GM18507 (cell line): ENCODE measurements at regions not wholly inside any gene's neighbourhood (a gene's known extent, or its start where the extent isn't known, plus 50 kb on each side); places are given as distances from the start of the nearest gene placed in this dataset.
"Not testable (repeated sequence)": the region's sequence is repeated elsewhere in the genome, so short reads cannot be mapped to it uniquely, and the experiment has no call there.

ENCODE experiments used
- DNase-seq: peaks from one replicate; pipeline ENCODE4 v3.0.0; 2011; ENCODE audit warnings: low read depth; ENCODE audit not compliant: insufficient read length; ENCODE audit errors: extremely low spot score
- FAIRE-seq: peaks from 2 replicates; lab custom pipeline; 2011; peaks lifted over from hg19 to GRCh38; lab: Jason Lieb, UNC

DNA sequence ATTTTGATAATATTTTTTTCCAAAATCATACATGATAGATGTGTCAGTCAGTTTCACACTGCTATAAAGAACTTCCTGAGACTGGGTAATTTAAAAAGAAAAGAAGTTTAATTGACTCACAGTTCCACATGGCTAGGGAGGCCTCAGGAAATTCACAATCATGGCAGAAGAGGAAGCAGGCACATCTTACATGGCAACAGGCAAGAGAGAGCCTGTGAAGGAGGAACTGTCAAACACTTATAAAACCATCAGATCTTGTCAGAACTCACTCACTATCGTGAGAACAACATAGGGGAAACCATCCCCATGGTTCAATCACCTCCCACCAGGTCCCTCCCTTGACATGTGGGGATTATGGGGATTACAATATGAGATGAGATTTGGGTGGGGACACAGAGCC, 201.5 kb upstream of the EDNRB start:
- FAIRE-seq, result not testable (repeated sequence)

DNA sequence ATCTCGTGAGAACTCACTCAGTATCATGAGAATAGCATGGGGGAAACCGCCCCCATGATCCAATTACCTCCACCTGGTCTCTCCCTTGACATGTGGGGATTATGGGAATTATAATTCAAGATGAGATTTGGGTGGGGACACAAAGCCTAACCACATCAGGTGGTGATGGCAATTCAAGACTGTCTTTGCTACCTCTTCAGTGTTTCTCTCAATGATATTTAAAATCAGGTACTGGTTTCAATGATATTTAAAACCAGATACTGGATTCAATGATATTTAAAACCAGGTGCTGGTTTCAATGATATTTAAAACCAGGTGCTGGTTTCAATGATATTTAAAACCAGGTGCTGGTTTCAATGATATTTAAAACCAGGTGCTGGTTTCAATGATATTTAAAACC, 198.4 kb upstream of the EDNRB start:
- FAIRE-seq, DNase-seq: not testable (repeated sequence)

More for the DNA sequence above, 201.5 kb upstream of the EDNRB start:
- not testable (repeated sequence) for DNase-seq

DNA sequence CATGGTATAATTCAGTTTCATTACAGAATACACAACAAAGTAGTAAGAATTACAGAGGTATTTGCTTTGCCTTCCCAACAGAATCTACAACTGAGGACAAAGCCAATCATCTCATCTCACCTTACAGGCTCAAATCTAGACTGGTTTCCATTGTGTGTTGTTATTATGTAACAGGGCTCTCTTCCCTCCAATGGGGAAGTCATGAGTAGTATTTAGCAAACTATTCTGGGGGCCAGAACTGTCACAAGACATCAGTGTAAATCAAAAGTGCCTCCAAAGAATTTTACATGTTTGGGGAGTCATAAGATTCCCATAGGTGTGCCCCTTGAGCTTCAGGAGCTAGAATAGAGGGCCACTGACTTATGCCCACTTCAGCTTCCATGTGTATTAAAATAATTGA, 187.0 kb upstream of the EDNRB start:
- FAIRE-seq (no peak), DNase-seq (no peak)

DNA sequence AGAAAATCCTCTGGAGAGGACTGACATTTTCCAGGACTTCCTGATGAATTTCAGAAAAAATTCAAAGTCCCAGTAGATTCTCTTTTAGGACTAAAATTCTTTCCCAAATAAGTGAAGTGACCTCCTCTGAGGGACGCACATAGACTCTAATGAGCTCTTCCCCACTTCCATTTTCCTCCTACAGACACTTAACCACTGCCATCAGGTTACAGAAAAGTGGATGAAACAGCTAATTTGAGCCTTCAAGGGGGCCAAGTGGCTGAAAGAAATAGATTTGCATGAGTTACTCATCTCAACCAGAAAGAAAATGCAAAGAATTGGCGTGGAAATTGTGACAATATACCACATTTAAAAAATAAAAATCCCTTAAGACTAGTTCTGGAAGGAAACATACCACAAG, 185.3 kb upstream of the EDNRB start:
- no peak for DNase-seq
- no peak for FAIRE-seq

DNA sequence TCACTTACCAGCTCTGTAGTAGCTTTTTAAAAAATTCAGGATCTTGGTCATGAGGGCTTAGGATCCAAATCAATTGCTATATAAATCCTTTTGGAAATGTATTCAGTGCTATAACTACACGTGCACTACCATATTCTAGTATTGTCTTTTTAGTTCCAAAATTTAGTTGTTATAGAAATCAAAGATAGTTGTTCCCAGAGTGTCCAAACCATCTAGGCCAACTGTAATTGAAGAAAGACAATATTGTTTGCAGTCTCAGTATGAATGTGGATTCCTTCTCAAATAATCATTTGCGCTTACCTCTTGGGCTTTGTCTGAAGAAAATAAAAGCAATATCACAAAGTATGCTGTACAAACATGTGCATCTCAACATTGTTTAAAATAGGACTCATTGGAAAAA, 184.1 kb upstream of the EDNRB start:
- FAIRE-seq, result no peak
- DNase-seq, result no peak

DNA sequence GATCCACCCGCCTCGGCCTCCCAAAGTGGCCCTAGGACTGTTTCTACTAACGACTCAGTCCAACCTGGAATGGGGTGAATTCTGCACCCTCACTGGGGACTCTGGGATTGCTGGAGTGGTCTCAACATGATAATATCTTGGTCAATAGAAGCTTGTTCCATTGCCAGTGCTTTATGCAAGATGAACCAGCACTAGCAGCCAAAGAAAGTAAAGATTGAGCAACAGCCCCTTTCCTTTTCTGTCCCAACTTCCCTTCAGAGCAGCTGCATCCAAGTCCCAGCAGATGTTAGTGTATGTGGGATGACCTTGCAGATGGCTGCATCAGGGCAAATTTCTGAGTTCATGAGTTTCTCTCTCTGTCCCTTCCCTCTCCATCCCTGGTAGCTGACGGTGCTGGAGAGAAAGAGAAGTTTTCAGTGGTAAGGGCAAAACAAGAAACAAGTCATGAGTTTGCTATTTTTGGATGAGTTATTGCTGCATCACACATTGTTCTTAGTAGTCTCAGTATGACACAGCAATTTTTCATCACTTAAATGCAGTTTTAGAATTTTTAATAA, 183.6 kb upstream of the EDNRB start:
- no peak for FAIRE-seq
- DNase-seq, result no peak

DNA sequence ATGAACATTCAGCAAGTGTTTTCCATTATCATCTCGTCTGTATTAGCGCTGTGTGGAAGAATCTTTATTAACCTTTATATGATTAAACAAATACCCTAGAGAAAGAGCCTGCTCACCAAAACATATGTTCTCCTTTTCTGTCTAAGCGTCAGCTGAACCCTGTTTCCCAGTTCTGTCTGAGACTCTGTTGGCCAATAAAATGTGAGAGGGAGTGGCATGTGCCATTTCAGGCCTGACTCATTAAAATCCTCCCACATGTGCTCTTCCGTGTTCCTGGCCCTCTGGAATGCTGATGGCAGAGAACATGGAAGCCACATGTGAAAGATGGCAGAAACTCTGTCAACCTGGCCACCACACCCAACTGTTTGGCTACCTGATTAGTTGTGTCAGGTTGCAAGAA, 181.9 kb upstream of the EDNRB start:
- FAIRE-seq (no peak), DNase-seq (no peak)

DNA sequence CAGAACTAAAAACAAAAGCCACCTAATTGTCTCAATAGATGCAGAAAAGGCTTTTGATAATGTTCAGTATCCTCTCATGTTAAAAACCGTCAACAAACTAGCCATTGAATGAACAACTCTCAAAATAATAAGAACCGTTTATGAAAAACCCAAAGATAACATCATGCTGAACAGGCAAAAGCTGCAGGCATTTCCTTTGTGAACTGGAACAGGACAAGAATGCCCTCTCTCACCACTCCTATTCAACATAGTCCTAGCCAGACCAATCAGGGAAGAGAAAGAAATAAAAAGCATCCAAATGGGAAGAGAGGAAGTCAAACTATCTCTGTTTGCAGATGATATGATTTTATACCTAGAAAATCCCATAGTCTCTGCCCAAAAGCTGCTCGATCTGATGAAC, 179.6 kb upstream of the EDNRB start:
- DNase-seq (no peak), FAIRE-seq (no peak)

DNA sequence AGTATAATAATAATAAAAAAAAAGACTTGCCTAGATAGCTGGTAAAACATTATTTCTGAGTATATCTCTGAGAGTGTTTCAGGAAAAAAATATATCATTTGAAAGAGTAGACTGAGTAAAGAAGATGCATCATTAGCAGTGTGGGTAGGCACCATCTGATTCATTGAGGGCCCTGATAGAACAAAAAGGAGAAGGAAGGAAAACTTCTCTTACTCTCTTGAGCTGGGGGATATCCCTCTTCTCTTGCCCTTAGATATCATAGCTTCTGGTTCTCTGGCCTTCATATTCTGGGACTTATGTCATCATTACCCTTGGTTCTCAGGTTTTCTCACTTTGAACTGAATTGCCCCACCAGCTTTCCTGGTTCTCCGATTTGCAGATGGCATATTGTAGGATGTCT, 177.6 kb upstream of the EDNRB start:
- FAIRE-seq, result no peak
- no peak for DNase-seq

DNA sequence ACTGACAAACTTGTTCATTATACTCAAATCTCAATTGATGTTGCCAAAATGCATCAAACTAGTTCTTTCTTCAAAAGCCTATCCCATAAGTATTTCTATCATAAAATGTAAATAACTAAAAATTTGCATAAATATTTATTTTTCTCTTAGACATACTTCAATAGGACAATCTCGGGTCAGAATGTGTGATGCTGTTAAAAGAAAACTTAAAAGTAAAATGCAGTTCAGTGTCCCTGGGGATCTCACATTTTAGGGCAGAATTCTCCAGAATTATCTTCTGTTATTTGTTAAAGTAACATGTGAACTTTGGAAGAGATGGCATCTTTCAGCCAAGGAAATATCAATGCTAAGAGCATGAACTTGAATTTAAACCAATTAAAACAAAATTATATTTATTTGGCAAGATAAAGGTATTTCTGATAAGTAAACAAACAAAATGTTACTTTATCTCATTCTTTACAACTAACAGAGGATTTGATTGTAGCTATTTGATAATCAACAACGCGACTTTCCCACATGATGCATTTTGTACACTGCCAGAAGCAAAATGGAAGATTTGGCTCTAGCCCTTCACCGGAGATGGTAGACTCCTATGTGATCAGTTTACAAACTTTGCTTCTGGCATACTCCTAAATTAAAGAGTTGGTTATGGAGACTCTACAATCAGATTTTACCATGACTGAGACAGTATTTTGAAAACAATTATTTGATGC, 169.5 kb upstream of the EDNRB start:
- FAIRE-seq, result no peak

DNA sequence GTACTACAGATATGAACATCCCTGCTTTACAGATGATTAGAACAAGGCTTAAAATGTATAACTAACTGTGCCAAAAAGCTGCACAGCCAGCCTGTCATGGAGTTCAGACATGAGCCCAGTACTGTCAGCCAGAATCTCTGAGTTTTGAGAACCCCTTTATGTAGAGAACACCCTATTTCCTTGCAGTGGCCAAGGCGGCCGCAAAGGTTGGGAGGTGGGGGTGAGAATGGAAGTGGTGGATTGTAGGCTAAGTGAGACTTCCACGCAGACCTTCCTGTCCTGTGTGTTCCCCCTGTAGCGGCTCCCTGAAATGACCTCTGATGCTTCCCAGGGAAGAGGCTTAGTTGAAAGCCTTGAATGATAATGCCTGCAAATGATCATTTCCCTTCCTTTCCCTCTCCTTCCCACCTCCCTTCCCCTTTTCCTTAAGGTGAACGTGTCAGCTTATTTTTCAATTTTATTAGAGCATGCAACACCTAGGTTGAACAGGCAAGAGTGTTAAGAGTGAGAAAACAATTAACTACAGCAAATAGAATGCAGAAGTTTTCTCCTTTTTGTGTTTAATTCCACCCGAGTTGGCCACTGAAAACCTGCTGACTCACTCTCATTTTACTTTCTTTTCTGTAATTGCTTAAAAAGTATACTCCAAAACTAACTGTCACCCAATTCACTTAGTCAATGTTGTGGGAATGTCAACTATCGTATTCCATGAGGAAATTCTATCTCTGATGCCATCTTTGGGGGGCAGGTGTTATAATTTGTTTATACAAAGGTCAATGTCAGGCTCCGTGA, 167.0 kb upstream of the EDNRB start:
- FAIRE-seq, result no peak
- no peak for DNase-seq

More for the DNA sequence above, 169.5 kb upstream of the EDNRB start:
- no peak for DNase-seq

DNA sequence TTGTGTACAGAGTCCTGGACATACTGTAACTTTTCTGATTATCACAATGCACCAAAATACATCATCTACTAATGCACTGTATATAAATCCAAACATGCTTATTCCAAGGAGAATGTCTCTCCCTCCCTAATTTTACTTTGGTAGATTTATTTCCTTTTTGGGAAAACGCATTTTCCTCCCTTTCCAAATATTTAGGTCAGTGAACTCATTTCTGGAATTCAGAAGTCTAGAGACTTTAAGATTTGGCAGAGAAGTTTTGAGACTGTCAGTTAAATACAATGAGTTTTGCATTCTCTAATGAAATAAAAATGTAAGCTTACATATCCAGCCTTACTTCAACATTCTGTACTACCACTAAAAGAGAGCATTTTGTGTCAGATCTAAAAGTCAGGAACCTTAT, 165.8 kb upstream of the EDNRB start:
- FAIRE-seq, result no peak

DNA sequence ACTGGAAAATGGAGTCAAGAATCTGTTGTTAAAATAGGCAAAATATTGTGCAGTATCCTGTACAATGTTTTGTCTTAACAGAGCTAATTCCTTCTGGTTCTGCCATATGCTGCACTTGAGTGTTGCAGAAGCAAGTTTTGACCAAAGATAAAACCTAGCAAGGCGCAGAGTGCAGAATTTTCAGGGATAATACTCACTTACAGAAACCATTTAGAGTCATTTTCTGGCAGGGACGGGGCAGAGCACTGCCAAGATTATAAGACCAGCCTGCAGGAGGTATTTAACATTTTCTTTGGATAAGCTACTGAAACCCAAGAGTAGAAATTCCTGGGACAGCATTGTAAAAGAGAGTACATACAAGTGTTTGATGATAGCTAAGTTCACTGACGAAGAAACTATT, 159.5 kb upstream of the EDNRB start:
- FAIRE-seq, result no peak
- DNase-seq, result no peak

More for the DNA sequence above, 165.8 kb upstream of the EDNRB start:
- no peak for DNase-seq

DNA sequence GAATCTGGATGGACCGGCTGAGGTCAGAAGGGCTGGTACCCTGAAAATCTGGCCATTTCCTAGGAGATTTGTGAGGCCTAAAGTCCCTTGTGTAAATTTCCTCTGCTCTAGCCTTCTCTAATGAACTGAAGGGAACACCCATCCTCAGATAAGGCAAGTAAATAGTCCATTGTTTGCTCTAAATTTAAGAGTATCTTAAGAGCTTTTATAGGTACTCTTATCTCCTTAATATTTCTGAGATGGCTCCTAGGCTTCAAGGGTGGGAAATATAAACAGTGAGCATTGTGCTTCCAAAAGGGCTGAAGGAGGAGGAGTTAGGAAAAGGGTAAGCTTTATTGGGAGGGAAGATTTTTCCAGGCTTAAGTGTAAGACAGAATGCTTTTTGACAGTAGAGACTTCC, 148.7 kb upstream of the EDNRB start:
- DNase-seq (no peak), FAIRE-seq (no peak)

DNA sequence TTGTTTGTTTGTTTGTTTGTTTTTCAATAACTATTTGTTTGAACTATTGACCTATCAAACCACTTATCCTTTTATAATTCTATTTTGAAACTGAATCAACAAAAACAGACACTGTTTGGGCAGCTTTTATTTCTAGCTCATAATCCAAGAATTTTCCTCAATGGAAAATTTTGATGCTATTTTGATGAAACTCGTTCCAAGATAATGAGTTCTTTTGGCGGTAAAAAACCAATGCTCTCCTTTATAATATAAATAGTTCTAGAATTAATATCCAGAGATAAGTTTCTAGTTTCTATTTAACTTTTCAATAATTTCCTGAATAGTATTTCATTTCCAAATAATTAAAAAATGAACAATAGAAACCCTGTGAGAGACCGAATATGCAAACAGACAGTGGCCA, 146.5 kb upstream of the EDNRB start:
- no peak for FAIRE-seq
- DNase-seq, result no peak

DNA sequence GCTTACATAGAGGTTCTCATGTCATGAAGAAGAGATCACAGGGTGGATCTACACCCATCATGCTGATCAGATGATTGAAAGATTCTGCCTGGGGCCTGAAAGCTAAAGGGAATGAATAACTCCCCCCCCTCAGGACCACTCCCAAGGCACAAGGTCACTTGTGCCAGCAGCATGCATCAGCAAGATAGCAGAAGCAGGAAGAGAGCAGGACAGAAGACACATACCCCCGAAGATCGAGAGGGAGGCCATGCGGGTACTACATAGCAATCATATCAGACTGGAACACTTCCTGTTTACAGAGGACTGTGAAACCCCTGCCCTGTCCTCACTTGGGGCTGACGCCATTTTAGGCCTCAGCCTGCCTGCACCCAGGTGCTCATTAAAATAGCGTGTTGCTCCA, 143.2 kb upstream of the EDNRB start:
- no peak for FAIRE-seq

DNA sequence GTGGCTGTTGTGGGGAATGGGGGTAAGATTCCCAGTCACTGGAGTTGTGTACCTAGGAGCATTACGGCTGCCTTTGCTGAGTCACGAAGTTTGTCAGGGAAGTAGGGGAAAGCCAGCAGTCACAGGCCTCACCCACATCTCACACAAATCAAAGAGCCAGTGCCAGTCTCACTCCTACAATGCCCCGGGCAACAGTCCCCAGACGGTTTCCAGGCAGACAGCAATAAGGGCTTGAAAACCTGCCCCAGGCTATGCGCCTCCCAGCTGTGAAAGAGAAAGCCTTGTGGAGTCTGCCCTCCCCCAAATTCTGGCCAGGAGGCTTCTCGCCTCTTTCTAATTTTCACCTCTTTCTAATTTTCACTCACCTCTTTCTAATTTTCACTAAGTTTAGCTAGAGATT, 142.3 kb upstream of the EDNRB start:
- no peak for DNase-seq
- no peak for FAIRE-seq

More for the DNA sequence above, 143.2 kb upstream of the EDNRB start:
- no peak for DNase-seq

DNA sequence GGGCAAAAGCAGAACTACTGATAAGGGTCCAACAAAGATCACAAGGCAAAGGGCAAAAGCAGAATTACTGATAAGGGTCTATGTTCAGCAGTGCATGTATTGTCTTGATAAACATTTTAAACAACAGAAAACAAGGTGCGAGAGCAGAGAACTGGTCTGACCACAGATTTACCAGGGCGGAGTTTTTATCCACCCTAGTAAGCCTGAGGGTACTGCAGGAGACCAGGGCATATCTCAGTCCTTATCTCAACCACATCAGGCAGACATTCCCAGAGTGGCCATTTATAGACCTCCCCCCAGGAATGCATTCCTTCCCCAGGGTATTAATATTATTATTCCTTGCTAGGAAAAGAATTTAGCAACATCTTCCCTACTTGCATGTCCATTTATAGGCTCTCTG, 138.2 kb upstream of the EDNRB start:
- not testable (repeated sequence) for FAIRE-seq, DNase-seq

DNA sequence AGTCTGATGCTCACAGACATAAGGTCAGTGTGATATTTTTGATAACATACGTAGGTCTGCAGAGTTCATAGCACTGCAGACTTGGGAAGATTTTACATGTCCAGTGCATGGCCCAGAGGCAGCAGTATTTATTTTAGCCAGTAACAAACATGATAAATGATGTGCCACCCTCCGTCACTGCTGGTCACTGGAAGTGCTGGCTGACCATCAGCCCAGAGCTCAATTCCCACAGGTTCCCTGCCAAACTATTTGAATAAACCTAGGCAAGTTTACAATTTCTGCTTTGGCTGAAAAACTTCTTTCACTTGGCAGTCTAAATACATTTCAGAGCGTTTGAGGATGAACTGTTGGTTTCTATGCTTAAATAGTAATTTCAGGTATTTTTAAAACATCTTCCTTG, 135.5 kb upstream of the EDNRB start:
- no peak for FAIRE-seq
- DNase-seq, result no peak

DNA sequence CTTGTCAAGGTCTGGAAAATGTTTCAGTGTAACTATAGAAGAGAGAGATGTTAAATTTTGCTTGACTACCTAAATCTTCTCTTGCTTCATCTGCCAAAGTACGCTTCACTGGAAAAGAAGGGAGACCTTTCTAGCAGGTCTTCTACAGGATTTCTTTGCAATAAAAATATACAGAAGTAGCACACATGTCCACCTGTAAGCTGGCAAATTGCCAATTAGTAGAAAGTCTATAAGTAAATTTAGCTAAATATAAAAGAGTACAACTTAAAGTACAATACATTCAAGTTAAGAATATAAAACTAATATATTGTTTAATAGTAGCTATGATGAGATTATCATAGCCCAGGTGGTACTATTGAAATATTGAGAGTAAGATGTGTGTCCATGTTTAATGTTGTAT, 128.5 kb upstream of the EDNRB start:
- FAIRE-seq, result no peak

DNA sequence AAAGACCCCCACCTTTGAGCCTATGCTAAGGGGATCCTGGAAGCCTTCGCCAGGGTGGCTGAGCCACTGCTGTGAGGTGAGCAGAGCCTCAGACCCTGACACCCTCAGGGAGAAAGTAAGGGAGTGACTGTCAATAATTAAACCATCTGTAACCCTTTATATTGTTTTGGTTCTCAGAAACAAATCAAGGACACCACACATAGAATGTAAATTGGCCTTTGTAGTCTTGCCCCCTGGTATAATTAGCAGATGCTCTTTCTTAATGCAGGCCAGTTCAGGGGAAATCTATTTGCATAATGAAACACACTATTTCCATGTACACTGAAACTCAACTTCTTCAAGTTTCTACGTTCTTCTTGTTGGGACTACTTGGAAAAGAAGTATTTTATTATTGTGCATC, 127.7 kb upstream of the EDNRB start:
- no peak for DNase-seq
- FAIRE-seq, result no peak

More for the DNA sequence above, 128.5 kb upstream of the EDNRB start:
- DNase-seq, result no peak
